Fibroblast of lung (primary cell): ENCODE measurements at regions not wholly inside any gene's neighbourhood (a gene's known extent, or its start where the extent isn't known, plus 50 kb on each side); places are given as distances from the start of the nearest gene placed in this dataset.

Source experiments
- DNase-seq, 2 donors: peaks; one replicate each; pipeline versions ENCODE4 v3.0.0 to v3.0.0-alpha.2; 2010; ENCODE audit warnings: low read depth in 2 of 2
- H2AFZ ChIP-seq: 2 replicates; pipeline ENCODE4 v1.5.1; 2012; ENCODE audit warnings: low read length, control low read depth, inconsistent platforms
- H3K27ac ChIP-seq: 2 replicates; pipeline ENCODE4 v1.5.1; 2011; ENCODE audit warnings: low read length, control low read depth; ENCODE audit not compliant: insufficient read depth
- H3K27me3 ChIP-seq: 2 replicates; pipeline ENCODE4 v1.5.1; 2011; ENCODE audit warnings: mild to moderate bottlenecking, low read length; ENCODE audit not compliant: control insufficient read depth, insufficient read depth
- H3K36me3 ChIP-seq: 2 replicates; pipeline ENCODE4 v1.5.1; 2011; ENCODE audit warnings: low read length; ENCODE audit not compliant: control insufficient read depth, insufficient read depth
- H3K4me1 ChIP-seq: 2 replicates; pipeline ENCODE4 v1.5.1; 2011; ENCODE audit warnings: low read length; ENCODE audit not compliant: control insufficient read depth, insufficient read depth; ENCODE audit errors: extremely low read depth
- H3K4me2 ChIP-seq: 2 replicates; pipeline ENCODE4 v1.5.1; 2011; ENCODE audit warnings: low read length, control low read depth; ENCODE audit not compliant: insufficient read depth; ENCODE audit errors: extremely low read depth
- H3K4me3 ChIP-seq, 4 experiments: fragments of 200-600 bp in 1 of 4; sonication (generic) in 1 of 4; replicated peaks in 1 of 4; 2 replicates each; pipeline ENCODE4 v1.5.1; 2011 to 2016; ENCODE audit warnings: low read length in 4 of 4, low read depth in 3 of 4, mild to moderate bottlenecking in 3 of 4, control low read depth in 2 of 4, inconsistent platforms in 1 of 4, mixed read lengths in 1 of 4; ENCODE audit not compliant: insufficient read depth in 1 of 4; ENCODE audit errors: control extremely low read depth in 1 of 4
- H3K79me2 ChIP-seq: 2 replicates; pipeline ENCODE4 v1.5.1; 2012; ENCODE audit warnings: mild to moderate bottlenecking, low read length, inconsistent platforms; ENCODE audit not compliant: control insufficient read depth, insufficient read depth
- H3K9ac ChIP-seq: 2 replicates; pipeline ENCODE4 v1.5.1; 2011; ENCODE audit warnings: mild to moderate bottlenecking, low read length, control low read depth; ENCODE audit not compliant: insufficient read depth
- H3K9me3 ChIP-seq: 2 replicates; pipeline ENCODE4 v1.5.1; 2012; ENCODE audit warnings: low read depth, low read length; ENCODE audit not compliant: control insufficient read depth, insufficient read depth
- H4K20me1 ChIP-seq: 2 replicates; pipeline ENCODE4 v1.5.1; 2011; ENCODE audit warnings: low read length; ENCODE audit not compliant: control insufficient read depth, insufficient read depth; ENCODE audit errors: extremely low read depth
- CTCF ChIP-seq, 2 donors: IDR thresholded peaks in 1 of 2; conservative IDR thresholded peaks in 1 of 2; 1 replicate in 1 of 2; 2 replicates in 1 of 2; pipeline ENCODE4 v1.5.1; 2011 to 2012; ENCODE audit warnings: low read length in 2 of 2, control low read depth in 1 of 2, inconsistent platforms in 1 of 2, low read depth in 1 of 2, mild to moderate bottlenecking in 1 of 2
- EZH2 ChIP-seq: IDR thresholded peaks from 2 replicates; pipeline ENCODE4 v1.5.1; 2012; ENCODE audit warnings: low read length, control low read depth, mild to moderate bottlenecking; ENCODE audit errors: missing control alignments

- H2AFZ ChIP-seq: no peak overlapping the region
- H3K4me3 ChIP-seq: no peak overlapping the region
- H3K36me3 ChIP-seq: no peaks in the 10 kb centered on the region
- DNase-seq: no peak
- no peak overlapping the region for H3K27ac ChIP-seq
- H3K4me2 ChIP-seq: no peak overlapping the region
- no peaks in the 10 kb centered on the region for H3K4me1 ChIP-seq
- H3K9ac ChIP-seq: no peak overlapping the region
- TF ChIP-seq CTCF (conservative IDR thresholded peaks at IDR 0.05 in 1 of 2, IDR thresholded peaks at IDR 0.05 in 1 of 2; ENCODE audit: low read depth in 1 of 2, low read length in 2 of 2): no peak
- TF ChIP-seq EZH2: no peak
- H3K27me3 ChIP-seq: no peaks in the 10 kb centered on the region
- H4K20me1 ChIP-seq: no peaks in the 10 kb centered on the region
- H3K9me3 ChIP-seq: no peaks in the 10 kb centered on the region
- H3K79me2 ChIP-seq: no peaks in the 10 kb centered on the region
These were observed 163.9 kb downstream of the ASCL4 start for GRCh38 chr12:107938446-107938845.

GRCh38 chr12:107948391-107948945 is 174.0 kb downstream of the ASCL4 start:
- Histone ChIP-seq H3K27ac (no peak overlapping the region), H3K4me2 (no peak overlapping the region), H3K79me2 (no peaks in the 10 kb centered on the region), H3K9me3 (no peaks in the 10 kb centered on the region), H3K4me1 (no peaks in the 10 kb centered on the region), H4K20me1 (no peaks in the 10 kb centered on the region), H2AFZ (no peak overlapping the region), H3K27me3 (no peaks in the 10 kb centered on the region), H3K4me3 (no peak overlapping the region), H3K9ac (no peak overlapping the region), H3K36me3 (no peaks in the 10 kb centered on the region)
- no peak for DNase-seq
- no peak for TF ChIP-seq CTCF (conservative IDR thresholded peaks at IDR 0.05 in 1 of 2, IDR thresholded peaks at IDR 0.05 in 1 of 2; ENCODE audit: low read depth in 1 of 2, low read length in 2 of 2)
- no peak for TF ChIP-seq EZH2

- Histone ChIP-seq H3K4me2 (no peak overlapping the region), H3K79me2 (no peaks in the 10 kb centered on the region), H2AFZ (no peak overlapping the region), H3K36me3 (no peaks in the 10 kb centered on the region), H3K9me3 (no peaks in the 10 kb centered on the region), H3K27ac (no peak overlapping the region), H3K27me3 (no peaks in the 10 kb centered on the region), H3K9ac (no peak overlapping the region), H4K20me1 (no peaks in the 10 kb centered on the region), H3K4me1 (no peaks in the 10 kb centered on the region), H3K4me3 (no peak overlapping the region)
- no peak for TF ChIP-seq CTCF (conservative IDR thresholded peaks at IDR 0.05 in 1 of 2, IDR thresholded peaks at IDR 0.05 in 1 of 2; ENCODE audit: low read depth in 1 of 2, low read length in 2 of 2)
- no peak for TF ChIP-seq EZH2
- no peak for DNase-seq
These were observed 176.5 kb downstream of the ASCL4 start for GRCh38 chr12:107951024-107951423.
